ENCODE measurements at regions not wholly inside any gene's neighbourhood (a gene's known extent, or its start where the extent isn't known, plus 50 kb on each side); places are given as distances from the start of the nearest gene placed in this dataset.

DNA sequence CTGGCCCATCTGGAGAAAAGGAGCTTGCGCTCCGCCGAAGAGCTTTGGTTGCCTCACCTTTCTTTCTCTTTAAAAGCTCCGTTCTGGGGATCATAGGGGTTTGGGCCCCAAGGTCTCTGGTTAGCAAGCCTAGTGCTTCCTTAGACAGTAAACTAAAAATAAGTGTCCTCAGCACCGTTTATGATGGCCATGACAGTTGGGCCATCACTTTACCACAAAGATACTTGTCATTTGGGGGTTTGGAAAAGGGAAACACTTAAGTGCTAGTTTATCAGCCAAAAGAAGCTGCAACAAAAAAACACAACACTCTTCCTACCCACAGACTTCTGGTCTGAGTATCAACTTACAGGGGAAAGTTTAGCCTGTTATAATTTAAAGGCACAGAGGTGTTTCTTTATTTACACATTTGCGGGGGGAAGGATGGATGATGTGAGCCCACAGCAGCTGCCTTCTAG lies 88.4 kb upstream of the CD44 start (continued):
- TF ChIP-seq STAT1 (IDR thresholded peaks at IDR 0.05; ENCODE audit: unreplicated experiment) (no peak), JUNB (IDR thresholded peaks at IDR 0.05; ENCODE audit: unreplicated experiment) (no peak), EZH2 (IDR thresholded peaks at IDR 0.05; ENCODE audit: low read depth, unreplicated experiment) (no peak), EZH2phosphoT487 (IDR thresholded peaks at IDR 0.05; ENCODE audit: unreplicated experiment) (no peak), NANOG (IDR thresholded peaks at IDR 0.05; ENCODE audit: borderline replicate concordance) (no peak)
- TF ChIP-seq, protein P1, sequence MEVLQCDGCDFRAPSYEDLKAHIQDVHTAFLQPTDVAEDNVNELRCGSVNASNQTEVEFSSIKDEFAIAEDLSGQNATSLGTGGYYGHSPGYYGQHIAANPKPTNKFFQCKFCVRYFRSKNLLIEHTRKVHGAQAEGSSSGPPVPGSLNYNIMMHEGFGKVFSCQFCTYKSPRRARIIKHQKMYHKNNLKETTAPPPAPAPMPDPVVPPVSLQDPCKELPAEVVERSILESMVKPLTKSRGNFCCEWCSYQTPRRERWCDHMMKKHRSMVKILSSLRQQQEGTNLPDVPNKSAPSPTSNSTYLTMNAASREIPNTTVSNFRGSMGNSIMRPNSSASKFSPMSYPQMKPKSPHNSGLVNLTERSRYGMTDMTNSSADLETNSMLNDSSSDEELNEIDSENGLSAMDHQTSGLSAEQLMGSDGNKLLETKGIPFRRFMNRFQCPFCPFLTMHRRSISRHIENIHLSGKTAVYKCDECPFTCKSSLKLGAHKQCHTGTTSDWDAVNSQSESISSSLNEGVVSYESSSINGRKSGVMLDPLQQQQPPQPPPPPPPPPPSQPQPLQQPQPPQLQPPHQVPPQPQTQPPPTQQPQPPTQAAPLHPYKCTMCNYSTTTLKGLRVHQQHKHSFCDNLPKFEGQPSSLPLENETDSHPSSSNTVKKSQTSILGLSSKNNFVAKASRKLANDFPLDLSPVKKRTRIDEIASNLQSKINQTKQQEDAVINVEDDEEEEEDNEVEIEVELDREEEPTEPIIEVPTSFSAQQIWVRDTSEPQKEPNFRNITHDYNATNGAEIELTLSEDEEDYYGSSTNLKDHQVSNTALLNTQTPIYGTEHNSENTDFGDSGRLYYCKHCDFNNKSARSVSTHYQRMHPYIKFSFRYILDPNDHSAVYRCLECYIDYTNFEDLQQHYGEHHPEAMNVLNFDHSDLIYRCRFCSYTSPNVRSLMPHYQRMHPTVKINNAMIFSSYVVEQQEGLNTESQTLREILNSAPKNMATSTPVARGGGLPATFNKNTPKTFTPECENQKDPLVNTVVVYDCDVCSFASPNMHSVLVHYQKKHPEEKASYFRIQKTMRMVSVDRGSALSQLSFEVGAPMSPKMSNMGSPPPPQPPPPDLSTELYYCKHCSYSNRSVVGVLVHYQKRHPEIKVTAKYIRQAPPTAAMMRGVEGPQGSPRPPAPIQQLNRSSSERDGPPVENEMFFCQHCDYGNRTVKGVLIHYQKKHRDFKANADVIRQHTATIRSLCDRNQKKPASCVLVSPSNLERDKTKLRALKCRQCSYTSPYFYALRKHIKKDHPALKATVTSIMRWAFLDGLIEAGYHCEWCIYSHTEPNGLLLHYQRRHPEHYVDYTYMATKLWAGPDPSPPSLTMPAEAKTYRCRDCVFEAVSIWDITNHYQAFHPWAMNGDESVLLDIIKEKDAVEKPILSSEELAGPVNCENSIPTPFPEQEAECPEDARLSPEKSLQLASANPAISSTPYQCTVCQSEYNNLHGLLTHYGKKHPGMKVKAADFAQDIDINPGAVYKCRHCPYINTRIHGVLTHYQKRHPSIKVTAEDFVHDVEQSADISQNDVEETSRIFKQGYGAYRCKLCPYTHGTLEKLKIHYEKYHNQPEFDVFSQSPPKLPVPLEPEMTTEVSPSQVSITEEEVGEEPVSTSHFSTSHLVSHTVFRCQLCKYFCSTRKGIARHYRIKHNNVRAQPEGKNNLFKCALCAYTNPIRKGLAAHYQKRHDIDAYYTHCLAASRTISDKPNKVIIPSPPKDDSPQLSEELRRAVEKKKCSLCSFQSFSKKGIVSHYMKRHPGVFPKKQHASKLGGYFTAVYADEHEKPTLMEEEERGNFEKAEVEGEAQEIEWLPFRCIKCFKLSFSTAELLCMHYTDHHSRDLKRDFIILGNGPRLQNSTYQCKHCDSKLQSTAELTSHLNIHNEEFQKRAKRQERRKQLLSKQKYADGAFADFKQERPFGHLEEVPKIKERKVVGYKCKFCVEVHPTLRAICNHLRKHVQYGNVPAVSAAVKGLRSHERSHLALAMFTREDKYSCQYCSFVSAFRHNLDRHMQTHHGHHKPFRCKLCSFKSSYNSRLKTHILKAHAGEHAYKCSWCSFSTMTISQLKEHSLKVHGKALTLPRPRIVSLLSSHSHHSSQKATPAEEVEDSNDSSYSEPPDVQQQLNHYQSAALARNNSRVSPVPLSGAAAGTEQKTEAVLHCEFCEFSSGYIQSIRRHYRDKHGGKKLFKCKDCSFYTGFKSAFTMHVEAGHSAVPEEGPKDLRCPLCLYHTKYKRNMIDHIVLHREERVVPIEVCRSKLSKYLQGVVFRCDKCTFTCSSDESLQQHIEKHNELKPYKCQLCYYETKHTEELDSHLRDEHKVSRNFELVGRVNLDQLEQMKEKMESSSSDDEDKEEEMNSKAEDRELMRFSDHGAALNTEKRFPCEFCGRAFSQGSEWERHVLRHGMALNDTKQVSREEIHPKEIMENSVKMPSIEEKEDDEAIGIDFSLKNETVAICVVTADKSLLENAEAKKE (CRISPR knock-in tag; IDR thresholded peaks at IDR 0.05): no peak
- TF ChIP-seq, protein P2, sequence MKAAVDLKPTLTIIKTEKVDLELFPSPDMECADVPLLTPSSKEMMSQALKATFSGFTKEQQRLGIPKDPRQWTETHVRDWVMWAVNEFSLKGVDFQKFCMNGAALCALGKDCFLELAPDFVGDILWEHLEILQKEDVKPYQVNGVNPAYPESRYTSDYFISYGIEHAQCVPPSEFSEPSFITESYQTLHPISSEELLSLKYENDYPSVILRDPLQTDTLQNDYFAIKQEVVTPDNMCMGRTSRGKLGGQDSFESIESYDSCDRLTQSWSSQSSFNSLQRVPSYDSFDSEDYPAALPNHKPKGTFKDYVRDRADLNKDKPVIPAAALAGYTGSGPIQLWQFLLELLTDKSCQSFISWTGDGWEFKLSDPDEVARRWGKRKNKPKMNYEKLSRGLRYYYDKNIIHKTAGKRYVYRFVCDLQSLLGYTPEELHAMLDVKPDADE (IDR thresholded peaks at IDR 0.05): no peak

DNA sequence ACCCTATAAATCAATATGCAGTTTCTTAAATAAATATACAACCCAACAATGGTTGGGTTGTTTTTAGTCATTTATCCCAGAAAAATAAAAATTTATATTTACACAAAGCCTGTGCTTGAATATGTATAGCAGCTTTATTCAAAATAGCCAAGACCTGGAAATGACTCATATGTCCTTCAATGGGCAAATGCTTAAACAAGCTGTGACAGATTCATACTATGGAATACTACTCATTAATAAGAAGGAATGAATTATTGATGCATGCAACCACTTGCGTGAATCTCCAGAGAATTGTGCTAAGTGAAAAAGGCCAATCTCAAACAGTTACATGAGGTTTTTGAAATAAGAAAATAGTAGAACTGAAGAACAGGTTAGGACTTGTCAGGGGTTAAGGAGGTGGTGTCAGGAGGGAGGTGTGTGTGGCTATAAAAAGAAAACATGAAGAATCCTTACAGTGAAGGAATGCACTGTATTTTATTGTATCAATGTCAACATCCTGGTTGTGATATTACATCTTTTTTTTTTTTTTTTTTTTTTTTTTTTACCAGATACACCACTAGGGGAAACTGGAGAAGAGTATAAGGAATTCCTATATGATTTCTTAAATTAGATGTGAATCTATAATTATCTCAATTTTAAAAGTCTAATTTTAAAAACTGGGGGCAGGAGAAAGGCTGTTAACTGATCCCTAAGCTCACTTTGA lies 82.4 kb upstream of the CD44 start:
- Mint-ChIP-seq H3K4me1 (peaks cover 2% of the 10 kb centered on the region; the same call in 1 of the 3 replicates), H3K4me3 (no peak overlapping the region)
- ATAC-seq: no peak
- TF ChIP-seq STAT1 (IDR thresholded peaks at IDR 0.05; ENCODE audit: unreplicated experiment) (no peak), EZH2 (IDR thresholded peaks at IDR 0.05; ENCODE audit: low read depth, unreplicated experiment) (no peak), ZNF114 (CRISPR knock-in tag; IDR thresholded peaks at IDR 0.05) (no peak), CREB1 (CRISPR knock-in tag; IDR thresholded peaks at IDR 0.05; ENCODE audit: low read depth) (no peak), JUNB (IDR thresholded peaks at IDR 0.05; ENCODE audit: unreplicated experiment) (no peak)
- TF ChIP-seq, protein P2 (IDR thresholded peaks at IDR 0.05): no peak

More for the DNA sequence above, 82.4 kb upstream of the CD44 start:
- Histone ChIP-seq H3K4me3 (no peak overlapping the region), H3K27me3 (ENCODE audit: insufficient read depth) (no peaks in the 10 kb centered on the region), H3K9me2 (ENCODE audit: insufficient read depth) (peaks cover 8% of the 10 kb centered on the region; the same call in 1 of the 2 replicates), H3K36me3 (ENCODE audit: insufficient read depth) (no peaks in the 10 kb centered on the region), H3K4me1 (ENCODE audit: insufficient read depth) (no peaks in the 10 kb centered on the region), H3K27ac (ENCODE audit: low read depth) (no peak overlapping the region), H3F3A (replicated peaks; ENCODE audit: low read depth) (no peaks in the 10 kb centered on the region), H3K4me2 (no peak overlapping the region), H3K79me2 (replicated peaks; ENCODE audit: insufficient read depth) (no peaks in the 10 kb centered on the region), H2AFZ (no peak overlapping the region), H4K20me1 (replicated peaks; ENCODE audit: insufficient read depth) (no peaks in the 10 kb centered on the region)
- Mint-ChIP-seq H3K36me3 (ENCODE audit: low read depth) (no peaks in the 10 kb centered on the region), H3K27me3 (ENCODE audit: insufficient read depth, low read depth, poor library complexity) (peaks cover 3% of the 10 kb centered on the region), H3K9me3 (no peaks in the 10 kb centered on the region; the same call in 2 of the 3 replicates), H3K27ac (no peak overlapping the region)
- no peak for DNase-seq (ENCODE audit: low spot score)

Data from GM23338 (cell line).